ENCODE measurements at regions not wholly inside any gene's neighbourhood (a gene's known extent, or its start where the extent isn't known, plus 50 kb on each side); places are given as distances from the start of the nearest gene placed in this dataset.

DNA sequence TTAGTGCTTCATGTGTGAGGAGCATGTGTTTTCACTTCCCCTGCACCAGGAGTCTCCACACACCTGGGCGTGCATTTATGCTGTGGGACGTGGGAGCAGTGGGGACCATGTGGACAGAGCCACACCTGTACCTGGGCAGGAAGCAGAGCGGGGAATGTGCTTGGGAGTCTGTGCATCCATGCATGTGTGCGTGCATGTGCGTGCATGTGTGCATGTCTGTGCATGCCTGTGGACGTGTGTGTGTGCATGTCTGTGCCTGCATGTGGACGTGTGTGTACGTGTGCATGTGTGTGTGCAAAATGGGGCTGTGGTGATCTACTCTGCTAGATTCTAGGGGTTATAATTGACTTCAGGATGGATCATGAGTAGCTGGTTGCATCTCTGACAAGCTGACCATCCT is 224.0 kb upstream of the GMDS start:
- TF ChIP-seq POLR2A (IDR thresholded peaks at IDR 0.05) (no peak), CTCF (IDR thresholded peaks at IDR 0.05) (no peak)
